Activated CD8-positive, alpha-beta T cell treated with anti-CD3 and anti-CD28 coated beads, Interleukin-2, amount 10 ng/mL, durations not matched to agents 7 days and 5 days (primary cell): ENCODE measurements at regions not wholly inside any gene's neighbourhood (a gene's known extent, or its start where the extent isn't known, plus 50 kb on each side); places are given as distances from the start of the nearest gene placed in this dataset.
"Not testable (repeated sequence)": the region's sequence is repeated elsewhere in the genome, so short reads cannot be mapped to it uniquely, and the experiment has no call there.

ENCODE experiments used
- ATAC-seq: fragments of 150-1000 bp; cut with Tn5 transposase; one replicate; pipeline ENCODE4 v1.10.0; 2021; ENCODE audit warnings: moderate library complexity
- CTCF ChIA-PET: fragments of 350-600 bp; sonication (Branson Sonifier 250); formaldehyde crosslinking; loops from one replicate; lab custom pipeline; 2021; ENCODE audit warnings: antibody characterized with exemption; lab: Charles Lee
- POLR2A ChIA-PET: fragments of 350-600 bp; sonication (Branson Sonifier 250); formaldehyde crosslinking; loops from one replicate; lab custom pipeline; 2021; ENCODE audit warnings: antibody characterized with exemption; lab: Charles Lee
- DNase-seq: peaks from one replicate; pipeline ENCODE4 v3.0.0-alpha.2; 2020
- H3K27ac Mint-ChIP-seq: one replicate; pipeline ENCODE4 v1.8.0; 2021; ENCODE audit warnings: mild to moderate bottlenecking, mixed read lengths
- H3K27me3 Mint-ChIP-seq: one replicate; pipeline ENCODE4 v1.8.0; 2021; ENCODE audit warnings: low read depth, mixed read lengths
- H3K36me3 Mint-ChIP-seq: one replicate; pipeline ENCODE4 v1.8.0; 2021; ENCODE audit warnings: low read depth, mixed read lengths
- H3K4me1 Mint-ChIP-seq: one replicate; pipeline ENCODE4 v1.8.0; 2021; ENCODE audit warnings: low read depth, mixed read lengths
- H3K4me3 Mint-ChIP-seq: one replicate; pipeline ENCODE4 v1.8.0; 2021; ENCODE audit warnings: mild to moderate bottlenecking, mixed read lengths
- H3K9me3 Mint-ChIP-seq: one replicate; pipeline ENCODE4 v1.8.0; 2022; ENCODE audit warnings: mixed read lengths; ENCODE audit not compliant: insufficient read depth

GRCh38 chr14:84483072-84483420, 1046.9 kb upstream of the FLRT2 start:
- Mint-ChIP-seq H3K27ac (no peak overlapping the region), H3K4me1 (no peaks in the 10 kb centered on the region), H3K36me3 (no peaks in the 10 kb centered on the region), H3K4me3 (no peak overlapping the region), H3K9me3 (peaks cover 13% of the 10 kb centered on the region), H3K27me3 (no peaks in the 10 kb centered on the region)
- ChIA-PET CTCF (no interaction called here), POLR2A (no interaction called here)
- no peak for DNase-seq
- no peak for ATAC-seq

- POLR2A ChIA-PET, H3K36me3 Mint-ChIP-seq, H3K4me3 Mint-ChIP-seq, H3K27me3 Mint-ChIP-seq, H3K27ac Mint-ChIP-seq, DNase-seq, CTCF ChIA-PET, H3K4me1 Mint-ChIP-seq, ATAC-seq: not testable (repeated sequence)
- peaks cover 11% of the 10 kb centered on the region for H3K9me3 Mint-ChIP-seq
Observed at GRCh38 chr14:84484243-84484642, 1045.7 kb upstream of the FLRT2 start.

- DNase-seq (no peak), ATAC-seq (no peak)
- H3K36me3 Mint-ChIP-seq: no peaks in the 10 kb centered on the region
- H3K27me3 Mint-ChIP-seq: no peaks in the 10 kb centered on the region
- ChIA-PET POLR2A (no interaction called here), CTCF (no interaction called here)
- H3K4me3 Mint-ChIP-seq: no peak overlapping the region
- H3K4me1 Mint-ChIP-seq: no peaks in the 10 kb centered on the region
- H3K9me3 Mint-ChIP-seq: peaks cover 11% of the 10 kb centered on the region
- H3K27ac Mint-ChIP-seq: no peak overlapping the region
Observed at GRCh38 chr14:84485036-84485435, 1044.9 kb upstream of the FLRT2 start.

GRCh38 chr14:84490081-84490480, 1039.9 kb upstream of the FLRT2 start:
- H3K36me3 Mint-ChIP-seq: no peaks in the 10 kb centered on the region
- peaks cover 7% of the 10 kb centered on the region for H3K9me3 Mint-ChIP-seq
- H3K27ac Mint-ChIP-seq: no peak overlapping the region
- no peak overlapping the region for H3K4me3 Mint-ChIP-seq
- no peak for DNase-seq
- H3K4me1 Mint-ChIP-seq: no peaks in the 10 kb centered on the region
- H3K27me3 Mint-ChIP-seq: no peaks in the 10 kb centered on the region
- POLR2A ChIA-PET: no interaction called here
- CTCF ChIA-PET: no interaction called here
- no peak for ATAC-seq

GRCh38 chr14:84492685-84493084, 1037.3 kb upstream of the FLRT2 start:
- CTCF ChIA-PET: no interaction called here
- no peak for DNase-seq

GRCh38 chr14:84493779-84494178, 1036.2 kb upstream of the FLRT2 start:
- Mint-ChIP-seq H3K9me3 (peaks cover 5% of the 10 kb centered on the region), H3K4me1 (no peaks in the 10 kb centered on the region), H3K27ac (no peak overlapping the region), H3K4me3 (no peak overlapping the region), H3K36me3 (no peaks in the 10 kb centered on the region), H3K27me3 (no peaks in the 10 kb centered on the region)
- ChIA-PET CTCF (no interaction called here), POLR2A (no interaction called here)
- DNase-seq (no peak), ATAC-seq (no peak)

More at GRCh38 chr14:84492685-84493084, 1037.3 kb upstream of the FLRT2 start:
- no peak overlapping the region for H3K4me3 Mint-ChIP-seq
- no peaks in the 10 kb centered on the region for H3K27me3 Mint-ChIP-seq
- no peak overlapping the region for H3K27ac Mint-ChIP-seq
- no peak for ATAC-seq
- POLR2A ChIA-PET: no interaction called here
- peaks cover 5% of the 10 kb centered on the region for H3K9me3 Mint-ChIP-seq
- H3K36me3 Mint-ChIP-seq: no peaks in the 10 kb centered on the region
- no peaks in the 10 kb centered on the region for H3K4me1 Mint-ChIP-seq

GRCh38 chr14:84496677-84497076, 1033.3 kb upstream of the FLRT2 start:
- Mint-ChIP-seq H3K9me3 (peaks cover 5% of the 10 kb centered on the region), H3K4me1 (no peaks in the 10 kb centered on the region), H3K36me3 (no peaks in the 10 kb centered on the region), H3K27ac (no peak overlapping the region), H3K27me3 (no peaks in the 10 kb centered on the region), H3K4me3 (no peak overlapping the region)
- DNase-seq (no peak), ATAC-seq (no peak)
- ChIA-PET CTCF (no interaction called here), POLR2A (no interaction called here)

GRCh38 chr14:84512823-84513222, 1017.1 kb upstream of the FLRT2 start:
- H3K4me3 Mint-ChIP-seq, CTCF ChIA-PET: not testable (repeated sequence)

GRCh38 chr14:84519836-84520235, 1010.1 kb upstream of the FLRT2 start:
- no peak overlapping the region for H3K4me3 Mint-ChIP-seq
- ATAC-seq (no peak), DNase-seq (no peak)
- H3K4me1 Mint-ChIP-seq: no peaks in the 10 kb centered on the region
- POLR2A ChIA-PET: no interaction called here
- peaks cover 19% of the 10 kb centered on the region for H3K9me3 Mint-ChIP-seq
- H3K27ac Mint-ChIP-seq: no peak overlapping the region
- H3K27me3 Mint-ChIP-seq: no peaks in the 10 kb centered on the region
- CTCF ChIA-PET: no interaction called here
- no peaks in the 10 kb centered on the region for H3K36me3 Mint-ChIP-seq

More at GRCh38 chr14:84512823-84513222, 1017.1 kb upstream of the FLRT2 start:
- DNase-seq, H3K4me1 Mint-ChIP-seq, ATAC-seq, H3K36me3 Mint-ChIP-seq, POLR2A ChIA-PET, H3K27me3 Mint-ChIP-seq, H3K27ac Mint-ChIP-seq: not testable (repeated sequence)
- peaks cover 28% of the 10 kb centered on the region for H3K9me3 Mint-ChIP-seq

- Mint-ChIP-seq H3K4me3 (no peak overlapping the region), H3K27me3 (no peaks in the 10 kb centered on the region), H3K27ac (no peak overlapping the region), H3K4me1 (no peaks in the 10 kb centered on the region), H3K36me3 (no peaks in the 10 kb centered on the region), H3K9me3 (peaks cover 15% of the 10 kb centered on the region)
- CTCF ChIA-PET: no interaction called here
- no peak for DNase-seq
- no peak for ATAC-seq
- POLR2A ChIA-PET: no interaction called here
Observed at GRCh38 chr14:84520711-84521338, 1009.1 kb upstream of the FLRT2 start.

- Mint-ChIP-seq H3K36me3 (no peaks in the 10 kb centered on the region), H3K27me3 (no peaks in the 10 kb centered on the region), H3K27ac (no peak overlapping the region), H3K4me3 (no peak overlapping the region), H3K4me1 (no peaks in the 10 kb centered on the region), H3K9me3 (peaks cover 3% of the 10 kb centered on the region)
- ATAC-seq (no peak), DNase-seq (no peak)
- POLR2A ChIA-PET: no interaction called here
- CTCF ChIA-PET: no interaction called here
Observed at GRCh38 chr14:84523746-84524145, 1006.2 kb upstream of the FLRT2 start.

- POLR2A ChIA-PET: no interaction called here
- Mint-ChIP-seq H3K4me3 (no peak overlapping the region), H3K36me3 (no peaks in the 10 kb centered on the region), H3K9me3 (peaks cover 3% of the 10 kb centered on the region), H3K27ac (no peak overlapping the region), H3K4me1 (no peaks in the 10 kb centered on the region), H3K27me3 (no peaks in the 10 kb centered on the region)
- ATAC-seq: no peak
- no peak for DNase-seq
- CTCF ChIA-PET: no interaction called here
Observed at GRCh38 chr14:84527706-84528105, 1002.2 kb upstream of the FLRT2 start.

GRCh38 chr14:84532016-84532415, 997.9 kb upstream of the FLRT2 start:
- no peak for ATAC-seq
- ChIA-PET CTCF (no interaction called here), POLR2A (no interaction called here)
- Mint-ChIP-seq H3K27ac (no peak overlapping the region), H3K36me3 (no peaks in the 10 kb centered on the region), H3K27me3 (no peaks in the 10 kb centered on the region), H3K9me3 (no peaks in the 10 kb centered on the region), H3K4me1 (no peaks in the 10 kb centered on the region), H3K4me3 (no peak overlapping the region)
- DNase-seq: no peak
